ENCODE measurements at regions not wholly inside any gene's neighbourhood (a gene's known extent, or its start where the extent isn't known, plus 50 kb on each side); places are given as distances from the start of the nearest gene placed in this dataset.

GRCh38 chr22:49613108-49613507, 214.6 kb downstream of the BRD1 start:
- TF ChIP-seq CTCF (IDR thresholded peaks at IDR 0.05) (no peak), POLR2A (IDR thresholded peaks at IDR 0.05) (no peak)

All from tibial nerve (tissue), 3 donors.